Small intestine (tissue), 7 donors: ENCODE measurements at regions not wholly inside any gene's neighbourhood (a gene's known extent, or its start where the extent isn't known, plus 50 kb on each side); places are given as distances from the start of the nearest gene placed in this dataset.
"Not testable (repeated sequence)": the region's sequence is repeated elsewhere in the genome, so short reads cannot be mapped to it uniquely, and the experiment has no call there.

Experiments used
- DNase-seq, 2 donors: peaks; one replicate each; pipeline versions ENCODE4 v3.0.0 to v3.0.0-alpha.2; 2013
- FAIRE-seq: peaks from 2 replicates; lab custom pipeline; 2012; peaks lifted over from hg19 to GRCh38; lab: Jason Lieb, UNC
- H3K27ac ChIP-seq, 3 donors: one replicate each; pipeline ENCODE4 v1.5.1; 2013; ENCODE audit warnings: low read length in 2 of 3, mild to moderate bottlenecking in 2 of 3, control low read depth in 1 of 3, inconsistent platforms in 1 of 3, low read depth in 1 of 3, moderate library complexity in 1 of 3
- H3K27me3 ChIP-seq, 3 donors: one replicate each; pipeline ENCODE4 v1.6.1; 2013; ENCODE audit warnings: low read length in 3 of 3, inconsistent platforms in 1 of 3; ENCODE audit not compliant: control insufficient read depth in 3 of 3, insufficient read depth in 3 of 3
- H3K36me3 ChIP-seq, 3 donors: one replicate each; pipeline ENCODE4 v1.6.1; 2013; ENCODE audit warnings: low read length in 3 of 3, inconsistent platforms in 1 of 3, low read depth in 1 of 3, mild to moderate bottlenecking in 1 of 3, moderate library complexity in 1 of 3; ENCODE audit not compliant: control insufficient read depth in 3 of 3, insufficient read depth in 2 of 3
- H3K4me1 ChIP-seq, 3 donors: one replicate each; pipeline ENCODE4 v1.6.1; 2013; ENCODE audit warnings: low read length in 2 of 3, inconsistent platforms in 1 of 3, low read depth in 1 of 3, mild to moderate bottlenecking in 1 of 3, moderate library complexity in 1 of 3; ENCODE audit not compliant: control insufficient read depth in 3 of 3, insufficient read depth in 2 of 3
- H3K4me3 ChIP-seq, 3 donors: one replicate each; pipeline ENCODE4 v1.5.1; 2013; ENCODE audit warnings: low read length in 3 of 3, control low read depth in 1 of 3, inconsistent platforms in 1 of 3, low read depth in 1 of 3, mild to moderate bottlenecking in 1 of 3, moderate library complexity in 1 of 3
- H3K9me3 ChIP-seq, 2 donors: one replicate each; pipeline ENCODE4 v1.6.1; 2013; ENCODE audit warnings: low read depth in 1 of 2, low read length in 1 of 2; ENCODE audit not compliant: control insufficient read depth in 2 of 2, insufficient read depth in 1 of 2
- WGBS, 3 donors: extraction: QIAGEN DNeasy Blood & Tissue Kit; methylation state at CpG; one replicate each; pipeline ENCODE4 v1.1.7; 2013; 5-methylcytosine and 5-hydroxymethylcytosine counted together
- donor health status: healthy with polysubstance abuse.
- donor health status: control.
- donor health status: control.
- donor health status: Bipolar disorder and iron deficiency.
- donor health status: healthy.

- H3K27ac ChIP-seq, H3K27me3 ChIP-seq, H3K4me1 ChIP-seq, FAIRE-seq, DNase-seq, H3K4me3 ChIP-seq, H3K9me3 ChIP-seq, H3K36me3 ChIP-seq: not testable (repeated sequence)
- 90 to 93% (median 91%) methylated on average over 5 of the region's 5 CpGs for WGBS, 3 donors
Measured at GRCh38 chr9:94387338-94388010, 59.0 kb upstream of the NUTM2F start.

GRCh38 chr9:94388011-94388406 lies 59.6 kb upstream of the NUTM2F start:
- 93 to 100% (median 95%) methylated on average over 2 of the region's 2 CpGs for WGBS, 3 donors
- not testable (repeated sequence) for H3K4me3 ChIP-seq, H3K9me3 ChIP-seq, DNase-seq, H3K27me3 ChIP-seq, H3K4me1 ChIP-seq, FAIRE-seq, H3K36me3 ChIP-seq, H3K27ac ChIP-seq

- H3K9me3 ChIP-seq, FAIRE-seq: not testable (repeated sequence)
Measured at GRCh38 chr9:94390425-94391098, 62.1 kb upstream of the NUTM2F start.

GRCh38 chr9:94392971-94393624 lies 64.7 kb upstream of the NUTM2F start:
- H3K27me3 ChIP-seq = not testable (repeated sequence)

More at GRCh38 chr9:94390425-94391098, 62.1 kb upstream of the NUTM2F start:
- WGBS, 3 donors = 85 to 93% (median 88%) methylated on average over 3 to 4 of the region's 5 CpGs
- H3K4me3 ChIP-seq, H3K27ac ChIP-seq, H3K27me3 ChIP-seq, H3K36me3 ChIP-seq, DNase-seq, H3K4me1 ChIP-seq: not testable (repeated sequence)

GRCh38 chr9:94397766-94398379 lies 69.4 kb upstream of the NUTM2F start:
- WGBS, 3 donors = 70 to 74% (median 70%) methylated on average over 3 of the region's 3 CpGs
- H3K4me1 ChIP-seq, H3K9me3 ChIP-seq, FAIRE-seq, H3K27me3 ChIP-seq, DNase-seq, H3K27ac ChIP-seq, H3K4me3 ChIP-seq, H3K36me3 ChIP-seq: not testable (repeated sequence)

More at GRCh38 chr9:94392971-94393624, 64.7 kb upstream of the NUTM2F start:
- H3K4me1 ChIP-seq, H3K27ac ChIP-seq, DNase-seq, H3K4me3 ChIP-seq, FAIRE-seq, H3K9me3 ChIP-seq, H3K36me3 ChIP-seq: not testable (repeated sequence)
- no CpG with 5 or more reads among the region's 2 CpGs for WGBS, 3 donors

GRCh38 chr9:94400461-94400860 lies 72.0 kb upstream of the NUTM2F start:
- not testable (repeated sequence) for H3K36me3 ChIP-seq, H3K27ac ChIP-seq, H3K27me3 ChIP-seq, H3K4me1 ChIP-seq, FAIRE-seq, DNase-seq, H3K9me3 ChIP-seq, H3K4me3 ChIP-seq
- 77 to 85% (median 83%) methylated on average over 4 of the region's 4 CpGs for WGBS, 3 donors

- 80 to 100% (median 90%) methylated on average over 1 of the region's 1 CpG for WGBS, 3 donors
- not testable (repeated sequence) for H3K9me3 ChIP-seq
Measured at GRCh38 chr9:94402795-94403194, 74.4 kb upstream of the NUTM2F start.

GRCh38 chr9:94403571-94403970 lies 75.1 kb upstream of the NUTM2F start:
- WGBS, 3 donors = 82 to 100% (median 93%) methylated on average over 2 to 3 of the region's 3 CpGs
- not testable (repeated sequence) for H3K36me3 ChIP-seq, H3K9me3 ChIP-seq, DNase-seq, H3K4me1 ChIP-seq, H3K27me3 ChIP-seq, H3K27ac ChIP-seq, H3K4me3 ChIP-seq, FAIRE-seq

More at GRCh38 chr9:94402795-94403194, 74.4 kb upstream of the NUTM2F start:
- H3K4me1 ChIP-seq, H3K27me3 ChIP-seq, H3K36me3 ChIP-seq, H3K27ac ChIP-seq, FAIRE-seq, H3K4me3 ChIP-seq, DNase-seq: not testable (repeated sequence)
